Right cardiac atrium (tissue), 5 donors: ENCODE measurements at regions not wholly inside any gene's neighbourhood (a gene's known extent, or its start where the extent isn't known, plus 50 kb on each side); places are given as distances from the start of the nearest gene placed in this dataset.

Source experiments
- ATAC-seq, 2 donors: fragments of 200-7000 bp; cut with Tn5 transposase; one replicate each; pipeline versions ENCODE4 v1.8.0 to v1.9.1; 2020; ENCODE audit warnings: moderate library complexity in 2 of 2, mild to moderate bottlenecking in 1 of 2
- DNase-seq, 3 donors: peaks; one replicate each; pipeline ENCODE4 v3.0.0-alpha.2; 2020
- H3K27ac ChIP-seq: one replicate; pipeline ENCODE4 v1.5.1; 2013; ENCODE audit warnings: mild to moderate bottlenecking, low read length, control low read depth, moderate library complexity
- H3K27me3 ChIP-seq: one replicate; pipeline ENCODE4 v1.6.1; 2013; ENCODE audit not compliant: control insufficient read depth, insufficient read depth
- H3K4me1 ChIP-seq: one replicate; pipeline ENCODE4 v1.6.1; 2013; ENCODE audit warnings: low read length; ENCODE audit not compliant: control insufficient read depth, insufficient read depth
- H3K4me3 ChIP-seq: one replicate; pipeline ENCODE4 v1.5.1; 2013; ENCODE audit warnings: low read length, control low read depth
- H3K9me3 ChIP-seq: one replicate; pipeline ENCODE4 v1.6.1; 2013; ENCODE audit warnings: low read length; ENCODE audit not compliant: control insufficient read depth
- WGBS: extraction: QIAGEN DNeasy Blood & Tissue Kit; methylation state at CpG from one replicate; pipeline ENCODE4 v1.1.7; 2013; 5-methylcytosine and 5-hydroxymethylcytosine counted together
- intact Hi-C, 4 donors: fragments of 100-400 bp; cut with DNase I; formaldehyde crosslinking; loops; one replicate each; pipeline versions ENCODE4 v1.11.0 to v1.14.0; 2022 to 2023
- donor health status: healthy with polysubstance abuse.
- donor health status: DM: no; HTN: yes; CAD: no.
- donor health status: DM: no; HTN: no; CAD: no.
- donor health status: DM: no; HTN: yes; CAD: no; lungs with severe emphysema.
- donor health status: DM: yes; HTN: yes; CAD: no.

DNA sequence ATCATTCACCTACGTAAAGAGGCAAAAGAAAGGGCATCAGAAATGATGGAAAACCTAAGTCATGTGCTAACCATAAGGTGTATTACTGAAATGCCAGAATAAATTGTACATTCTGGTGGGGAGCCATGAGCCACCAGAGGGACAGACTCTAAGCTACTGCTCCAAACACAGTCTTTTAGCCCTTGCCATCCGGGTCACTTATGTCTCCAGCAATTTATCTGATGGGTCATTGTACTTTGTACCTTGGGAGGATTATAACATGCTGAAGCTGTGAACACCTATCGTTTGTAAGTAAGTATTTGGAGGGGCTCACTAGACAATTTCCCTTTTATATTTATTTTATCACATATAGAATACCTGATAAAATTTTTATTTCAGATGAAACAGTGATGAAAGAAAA, 495.1 kb downstream of the KIF4B start:
- ATAC-seq: no peak
- no peak overlapping the region for H3K27ac ChIP-seq
- no peaks in the 10 kb centered on the region for H3K27me3 ChIP-seq
- no peak overlapping the region for H3K4me3 ChIP-seq
- intact Hi-C loops: no loop called here
- no peaks in the 10 kb centered on the region for H3K9me3 ChIP-seq
- 81% methylated on average over 3 of the region's 3 CpGs for WGBS
- peaks cover 2% of the 10 kb centered on the region for H3K4me1 ChIP-seq
- no peak for DNase-seq

DNA sequence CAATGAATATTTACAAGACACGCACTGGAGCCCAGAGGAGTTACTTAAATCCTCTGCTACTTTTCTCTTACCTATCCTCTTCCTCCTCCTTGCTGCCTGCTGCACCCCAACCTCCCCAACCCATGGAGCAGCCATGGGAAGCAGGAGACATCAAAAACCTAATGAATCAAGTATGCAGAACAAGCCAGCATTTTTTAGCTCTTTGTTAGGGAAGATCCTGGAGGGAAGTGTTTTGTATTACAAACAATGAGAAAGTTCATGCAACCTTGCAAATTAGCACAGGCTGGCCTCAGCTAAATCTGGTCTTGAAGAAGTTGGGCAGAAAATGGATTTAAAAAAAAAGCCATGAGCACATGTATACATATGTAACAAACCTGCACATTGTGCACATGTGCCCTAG, 498.8 kb downstream of the KIF4B start:
- H3K27ac ChIP-seq: no peak overlapping the region
- ATAC-seq (no peak), DNase-seq (no peak)
- no peaks in the 10 kb centered on the region for H3K4me1 ChIP-seq
- intact Hi-C loops: no loop called here
- H3K4me3 ChIP-seq: no peak overlapping the region
- no peaks in the 10 kb centered on the region for H3K9me3 ChIP-seq
- H3K27me3 ChIP-seq: no peaks in the 10 kb centered on the region
- WGBS: 83% methylated on average over 1 of the region's 1 CpG

DNA sequence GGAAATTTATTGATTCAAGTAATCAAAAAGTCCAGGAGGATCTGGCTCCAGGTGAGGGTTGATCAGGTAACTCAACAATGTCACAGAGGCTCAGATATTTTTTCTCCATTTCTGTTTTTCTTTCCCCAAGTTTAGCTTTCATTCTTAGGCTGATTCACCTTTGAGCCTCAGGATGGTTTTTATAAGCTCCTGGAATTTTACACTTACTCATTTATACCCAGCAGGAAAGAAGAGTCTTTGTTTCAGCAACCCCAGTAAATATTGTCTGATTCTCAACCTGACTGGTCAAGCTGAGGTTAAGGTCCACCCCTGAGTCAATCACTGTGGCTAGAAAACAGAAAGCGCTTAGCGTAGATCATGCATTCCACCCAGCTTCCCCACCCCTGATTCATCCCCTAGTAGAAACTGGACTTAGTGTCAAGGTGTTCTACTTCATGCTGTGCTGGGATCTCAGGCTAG, 500.6 kb downstream of the KIF4B start:
- no peaks in the 10 kb centered on the region for H3K9me3 ChIP-seq
- H3K27ac ChIP-seq: no peak overlapping the region
- ATAC-seq (no peak), DNase-seq (no peak)
- H3K4me1 ChIP-seq: no peaks in the 10 kb centered on the region
- no peak overlapping the region for H3K4me3 ChIP-seq
- no peaks in the 10 kb centered on the region for H3K27me3 ChIP-seq
- WGBS: 86% methylated on average over 2 of the region's 2 CpGs
- intact Hi-C loops: no loop called here

DNA sequence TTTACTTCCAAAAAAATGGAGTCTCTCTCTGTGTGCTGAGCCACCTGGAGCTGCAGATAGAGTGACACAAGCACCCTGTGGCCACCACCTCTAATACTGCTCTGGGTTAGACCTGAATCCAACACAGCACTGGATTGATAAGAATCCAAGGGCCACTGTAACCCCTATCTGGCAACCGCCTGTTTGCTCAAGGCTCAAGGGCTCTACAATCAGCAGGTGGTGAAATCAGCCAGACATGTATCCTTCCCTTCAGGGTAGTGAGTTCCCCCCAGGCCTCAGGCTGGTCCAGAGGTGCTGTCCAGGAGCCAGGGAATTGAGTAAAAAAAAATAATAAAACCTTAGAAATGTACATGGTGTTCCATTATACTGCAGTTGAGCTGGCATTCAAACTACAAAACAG, 509.0 kb downstream of the KIF4B start:
- ATAC-seq (no peak), DNase-seq (no peak)
- WGBS: 66% methylated on average over 1 of the region's 1 CpG
- H3K9me3 ChIP-seq: no peaks in the 10 kb centered on the region
- no peaks in the 10 kb centered on the region for H3K4me1 ChIP-seq
- no peaks in the 10 kb centered on the region for H3K27me3 ChIP-seq
- intact Hi-C loops: no loop called here
- H3K4me3 ChIP-seq: no peak overlapping the region
- H3K27ac ChIP-seq: no peak overlapping the region

DNA sequence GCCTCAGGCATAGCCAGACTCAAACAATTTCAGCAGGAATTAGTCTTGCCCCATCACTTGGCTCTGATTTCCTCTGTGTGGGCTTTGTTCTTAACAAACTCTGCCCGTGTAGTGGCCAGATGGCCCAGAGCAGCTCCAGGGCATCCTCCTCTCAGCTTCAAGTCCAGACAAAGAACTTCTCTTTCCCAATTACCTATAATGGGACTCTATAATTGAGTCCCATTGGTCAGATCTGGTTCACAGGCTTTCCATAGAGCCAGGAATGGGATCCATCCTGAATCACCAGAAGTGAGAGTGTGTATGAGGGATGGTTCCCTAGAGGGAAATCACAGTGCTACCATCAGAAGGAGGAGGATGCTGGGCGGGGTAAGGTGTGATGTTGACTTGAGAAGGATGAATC, 515.8 kb downstream of the KIF4B start:
- Histone ChIP-seq H3K4me3 (no peak overlapping the region), H3K27me3 (no peaks in the 10 kb centered on the region), H3K9me3 (no peaks in the 10 kb centered on the region), H3K27ac (no peak overlapping the region), H3K4me1 (no peaks in the 10 kb centered on the region)
- intact Hi-C loops: no loop called here
- DNase-seq (no peak), ATAC-seq (no peak)
- 68% methylated on average over 2 of the region's 2 CpGs for WGBS

DNA sequence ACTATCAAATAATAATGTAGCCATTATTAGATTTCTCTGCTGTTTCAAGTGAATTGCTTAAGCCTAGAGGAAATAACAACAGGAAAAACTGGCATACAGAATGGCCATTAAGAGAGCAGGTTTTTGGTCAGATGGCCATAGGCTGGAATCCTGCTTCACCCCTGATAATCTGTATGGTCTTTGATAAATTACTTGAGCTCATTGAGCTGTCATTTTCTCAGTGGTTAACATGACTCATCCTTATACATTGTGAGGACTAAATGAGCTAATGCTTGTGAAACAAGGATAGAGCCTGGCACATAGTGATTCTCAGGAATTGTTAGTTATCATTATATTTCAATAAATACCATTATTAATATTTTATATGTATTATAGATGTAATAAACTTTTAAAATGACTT, 516.5 kb downstream of the KIF4B start:
- no peaks in the 10 kb centered on the region for H3K27me3 ChIP-seq
- no peak overlapping the region for H3K4me3 ChIP-seq
- ATAC-seq: no peak
- intact Hi-C loops: no loop called here
- H3K9me3 ChIP-seq: no peaks in the 10 kb centered on the region
- H3K4me1 ChIP-seq: no peaks in the 10 kb centered on the region
- DNase-seq: no peak
- no peak overlapping the region for H3K27ac ChIP-seq

DNA sequence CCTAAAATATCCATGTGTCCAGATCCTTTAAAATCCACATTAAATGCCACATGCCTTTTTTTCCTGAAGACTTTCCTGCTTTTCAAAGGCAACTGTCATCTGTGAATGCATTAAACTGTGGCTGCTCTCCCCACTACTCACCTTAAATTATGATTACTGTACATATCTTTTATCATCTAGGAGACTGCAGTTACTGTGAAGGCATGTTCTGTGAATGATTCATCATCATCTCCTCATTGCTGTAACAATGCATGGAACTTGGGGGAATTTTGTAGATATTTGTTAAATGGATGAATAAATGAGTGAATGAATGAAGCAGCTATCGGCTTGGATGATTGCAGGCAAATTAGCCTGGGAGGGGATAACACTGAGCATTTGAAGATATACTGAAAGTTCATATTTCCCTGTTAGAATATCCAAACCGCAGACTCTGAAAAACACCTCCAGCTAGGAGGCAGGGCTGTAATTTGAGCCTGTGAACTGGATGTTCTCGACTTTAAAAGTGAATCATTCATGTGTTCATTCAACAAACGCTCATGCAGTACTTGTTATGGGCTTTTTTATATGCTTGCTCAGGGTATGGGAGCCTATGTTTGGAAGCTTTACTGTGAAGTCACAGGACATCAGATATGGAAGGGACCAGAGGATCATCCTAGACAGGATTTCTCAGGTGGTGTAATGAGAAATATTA, 519.2 kb downstream of the KIF4B start:
- Histone ChIP-seq H3K4me1 (no peaks in the 10 kb centered on the region), H3K9me3 (no peaks in the 10 kb centered on the region), H3K27ac (no peak overlapping the region), H3K27me3 (no peaks in the 10 kb centered on the region), H3K4me3 (no peak overlapping the region)
- intact Hi-C loops: no loop called here
- ATAC-seq (no peak), DNase-seq (no peak)
- WGBS: 71% methylated on average over 4 of the region's 4 CpGs

DNA sequence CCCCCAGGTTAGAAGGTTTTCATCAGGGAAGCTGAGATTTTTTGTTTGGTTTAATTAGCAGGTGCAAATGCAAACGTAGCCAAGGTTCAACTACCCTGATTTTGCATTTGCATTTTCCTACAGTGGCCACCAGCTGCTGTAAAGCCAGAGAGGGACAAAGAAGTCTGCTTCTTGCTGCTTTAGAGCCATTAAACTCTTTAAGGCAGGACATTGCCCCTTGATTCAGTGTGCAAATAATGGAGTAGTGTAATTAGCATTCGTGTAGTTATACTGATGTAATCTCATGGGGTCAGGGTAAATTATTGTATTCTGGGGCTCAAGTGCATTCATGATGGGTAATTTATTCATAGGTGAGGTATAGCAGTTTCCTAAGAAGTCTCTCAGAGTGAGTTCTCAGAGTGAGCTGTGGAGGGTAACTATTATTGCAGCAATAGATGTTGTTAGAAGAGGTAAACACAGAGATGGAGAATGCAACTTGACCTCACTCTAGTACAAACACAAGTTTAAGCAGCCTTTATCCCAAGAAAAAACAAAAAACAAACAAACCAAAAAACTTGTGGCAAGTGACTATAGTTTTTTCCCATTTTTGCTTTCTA, 526.5 kb downstream of the KIF4B start:
- Histone ChIP-seq H3K4me3 (no peak overlapping the region), H3K27ac (no peak overlapping the region), H3K27me3 (no peaks in the 10 kb centered on the region), H3K9me3 (no peaks in the 10 kb centered on the region), H3K4me1 (no peaks in the 10 kb centered on the region)
- no peak for ATAC-seq
- DNase-seq: no peak
- intact Hi-C loops: no loop called here
- 34% methylated on average over 2 of the region's 2 CpGs for WGBS

DNA sequence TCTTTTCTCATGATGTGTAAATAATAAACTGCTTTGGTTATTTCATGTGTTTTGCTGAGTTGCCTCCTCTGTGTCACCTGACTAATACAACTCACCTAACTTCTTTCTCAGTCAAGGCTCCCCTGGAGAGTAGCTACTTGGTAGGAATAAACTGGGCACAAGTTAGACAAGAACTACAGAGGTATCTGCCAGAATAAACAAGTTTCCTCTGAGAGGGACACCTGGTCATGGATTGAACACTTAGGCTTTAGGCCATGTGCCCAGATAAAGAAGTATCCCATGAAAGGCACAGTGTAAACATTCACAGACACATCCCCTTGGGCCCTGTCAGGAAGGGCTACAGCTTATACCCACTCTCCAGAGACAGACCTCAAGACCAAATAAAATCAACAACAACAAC, 532.5 kb downstream of the KIF4B start:
- Histone ChIP-seq H3K9me3 (no peaks in the 10 kb centered on the region), H3K27ac (no peak overlapping the region), H3K27me3 (no peaks in the 10 kb centered on the region), H3K4me1 (no peaks in the 10 kb centered on the region), H3K4me3 (no peak overlapping the region)
- intact Hi-C loops: no loop called here
- no peak for DNase-seq
- no peak for ATAC-seq

DNA sequence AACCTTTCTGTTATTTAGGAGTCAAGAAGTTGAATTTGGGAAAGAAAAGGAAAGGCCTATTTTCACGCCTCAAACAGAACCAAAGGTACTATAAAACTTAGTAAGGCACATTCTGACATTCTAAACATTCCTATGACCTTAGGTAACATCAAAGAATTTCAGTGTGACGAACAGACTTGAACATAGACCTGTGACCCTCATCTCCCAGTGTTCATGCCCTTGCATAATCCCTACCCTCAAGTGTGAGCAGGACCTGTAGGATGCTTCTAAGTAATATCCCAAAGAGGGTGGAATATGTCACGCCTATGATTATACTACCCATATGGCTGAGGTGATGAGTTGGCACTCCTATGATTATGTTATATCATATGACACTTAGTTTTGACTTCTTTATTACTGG, 540.9 kb downstream of the KIF4B start:
- Histone ChIP-seq H3K4me3 (no peak overlapping the region), H3K27me3 (no peaks in the 10 kb centered on the region), H3K4me1 (no peaks in the 10 kb centered on the region), H3K9me3 (no peaks in the 10 kb centered on the region), H3K27ac (no peak overlapping the region)
- ATAC-seq (no peak), DNase-seq (no peak)
- 67% methylated on average over 3 of the region's 3 CpGs for WGBS
- intact Hi-C loops: no loop called here

DNA sequence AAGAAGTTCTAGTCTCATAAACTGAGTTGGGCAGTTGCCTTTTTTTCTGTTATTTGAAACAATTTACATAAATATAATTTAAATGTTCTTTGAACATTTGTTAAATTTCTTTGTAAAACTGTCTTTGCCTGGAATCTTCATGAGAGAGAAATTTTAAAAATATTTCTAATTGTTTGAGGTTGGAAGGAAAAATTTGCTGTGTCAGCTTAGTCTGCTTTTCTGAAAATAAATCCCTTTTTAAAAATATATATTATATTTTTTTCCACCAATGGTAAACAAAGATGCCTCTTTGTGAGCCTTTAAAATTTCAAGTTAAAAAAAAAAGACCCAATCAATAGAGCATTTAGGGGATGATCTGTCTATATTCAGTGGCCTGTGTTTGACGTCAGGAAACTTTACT, 542.7 kb downstream of the KIF4B start:
- no peak for DNase-seq
- no peak for ATAC-seq
- no peaks in the 10 kb centered on the region for H3K27me3 ChIP-seq
- intact Hi-C loops: no loop called here
- H3K4me3 ChIP-seq: no peak overlapping the region
- no peaks in the 10 kb centered on the region for H3K9me3 ChIP-seq
- 83% methylated on average over 1 of the region's 1 CpG for WGBS
- H3K4me1 ChIP-seq: no peaks in the 10 kb centered on the region
- H3K27ac ChIP-seq: no peak overlapping the region

DNA sequence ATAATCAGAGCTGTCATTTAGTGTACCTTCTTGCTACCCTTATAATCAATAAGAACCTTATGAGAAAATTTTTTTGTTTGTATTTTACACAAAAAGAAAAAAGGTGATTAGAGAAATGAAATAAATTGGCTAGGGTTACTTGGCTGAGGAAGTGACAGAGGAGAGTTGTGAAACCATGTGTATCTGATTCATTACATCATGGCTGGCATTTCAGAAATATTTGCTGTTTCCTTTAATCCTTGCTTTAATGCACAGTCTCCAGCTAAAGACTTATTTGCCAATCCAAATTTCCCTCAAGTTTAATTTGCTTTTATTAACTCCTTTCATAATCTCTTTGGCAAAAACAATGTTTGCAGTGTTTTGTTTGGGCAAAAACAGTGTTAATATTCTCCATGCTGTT, 543.1 kb downstream of the KIF4B start:
- no peak overlapping the region for H3K27ac ChIP-seq
- no peaks in the 10 kb centered on the region for H3K4me1 ChIP-seq
- no peak overlapping the region for H3K4me3 ChIP-seq
- intact Hi-C loops: no loop called here
- H3K9me3 ChIP-seq: no peaks in the 10 kb centered on the region
- ATAC-seq (no peak), DNase-seq (no peak)
- H3K27me3 ChIP-seq: no peaks in the 10 kb centered on the region
